GM12875 (cell line): ENCODE measurements at regions not wholly inside any gene's neighbourhood (a gene's known extent, or its start where the extent isn't known, plus 50 kb on each side); places are given as distances from the start of the nearest gene placed in this dataset.

Experiments used
- H3K4me3 ChIP-seq: one replicate; pipeline ENCODE4 v1.5.1; 2011; ENCODE audit warnings: low read depth, low read length, control low read depth
- TF ChIP-seq, protein P1 (sequence below): IDR thresholded peaks from 2 replicates; pipeline ENCODE4 v1.5.1; 2011; ENCODE audit warnings: low read depth, mild to moderate bottlenecking, control low read depth, inconsistent platforms, low read length, moderate library complexity, borderline replicate concordance; ENCODE audit not compliant: insufficient read depth

DNA sequence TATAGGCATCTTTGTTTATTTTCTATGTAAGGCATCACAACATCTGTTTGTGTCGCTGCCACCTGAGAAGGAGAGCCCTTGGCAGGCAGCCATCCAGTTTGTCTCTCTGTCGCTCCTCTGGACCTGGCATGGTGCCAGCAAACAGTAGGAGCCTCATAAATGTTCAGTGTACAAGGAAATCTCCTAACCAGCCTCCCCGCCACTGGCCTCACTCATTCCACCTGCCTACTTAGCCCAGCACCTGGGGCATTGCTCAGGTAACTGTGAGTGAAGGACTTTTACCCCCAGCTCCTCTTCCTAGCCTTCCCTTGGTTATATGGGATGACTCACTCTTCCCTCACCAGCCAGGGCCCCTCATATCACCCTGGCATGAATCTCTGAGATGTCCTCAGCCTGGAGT is 61.7 kb upstream of the NPTX2 start:
- H3K4me3 ChIP-seq = no peak overlapping the region
- TF ChIP-seq, protein P1, sequence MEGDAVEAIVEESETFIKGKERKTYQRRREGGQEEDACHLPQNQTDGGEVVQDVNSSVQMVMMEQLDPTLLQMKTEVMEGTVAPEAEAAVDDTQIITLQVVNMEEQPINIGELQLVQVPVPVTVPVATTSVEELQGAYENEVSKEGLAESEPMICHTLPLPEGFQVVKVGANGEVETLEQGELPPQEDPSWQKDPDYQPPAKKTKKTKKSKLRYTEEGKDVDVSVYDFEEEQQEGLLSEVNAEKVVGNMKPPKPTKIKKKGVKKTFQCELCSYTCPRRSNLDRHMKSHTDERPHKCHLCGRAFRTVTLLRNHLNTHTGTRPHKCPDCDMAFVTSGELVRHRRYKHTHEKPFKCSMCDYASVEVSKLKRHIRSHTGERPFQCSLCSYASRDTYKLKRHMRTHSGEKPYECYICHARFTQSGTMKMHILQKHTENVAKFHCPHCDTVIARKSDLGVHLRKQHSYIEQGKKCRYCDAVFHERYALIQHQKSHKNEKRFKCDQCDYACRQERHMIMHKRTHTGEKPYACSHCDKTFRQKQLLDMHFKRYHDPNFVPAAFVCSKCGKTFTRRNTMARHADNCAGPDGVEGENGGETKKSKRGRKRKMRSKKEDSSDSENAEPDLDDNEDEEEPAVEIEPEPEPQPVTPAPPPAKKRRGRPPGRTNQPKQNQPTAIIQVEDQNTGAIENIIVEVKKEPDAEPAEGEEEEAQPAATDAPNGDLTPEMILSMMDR = no peak

DNA sequence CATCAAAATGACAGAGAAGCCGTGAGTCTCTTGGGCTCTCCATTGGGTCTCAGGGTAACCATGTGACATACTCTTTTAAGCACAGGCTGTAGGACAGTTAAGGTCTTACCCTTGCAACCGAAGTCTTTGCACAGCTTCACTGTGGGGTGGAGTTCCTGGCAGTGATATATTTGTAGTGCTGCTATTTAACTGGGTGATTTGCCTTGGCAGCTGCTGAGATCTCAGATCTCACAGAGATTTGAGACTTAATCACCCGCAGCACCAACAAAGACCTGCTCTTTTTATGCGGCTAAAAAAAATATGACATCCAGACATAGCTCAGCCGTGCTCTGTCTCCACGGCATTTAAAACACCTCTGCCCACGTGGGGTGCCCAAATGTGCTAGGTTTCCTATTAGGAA is 63.4 kb upstream of the NPTX2 start:
- TF ChIP-seq, protein P1 = no peak
- no peak overlapping the region for H3K4me3 ChIP-seq

DNA sequence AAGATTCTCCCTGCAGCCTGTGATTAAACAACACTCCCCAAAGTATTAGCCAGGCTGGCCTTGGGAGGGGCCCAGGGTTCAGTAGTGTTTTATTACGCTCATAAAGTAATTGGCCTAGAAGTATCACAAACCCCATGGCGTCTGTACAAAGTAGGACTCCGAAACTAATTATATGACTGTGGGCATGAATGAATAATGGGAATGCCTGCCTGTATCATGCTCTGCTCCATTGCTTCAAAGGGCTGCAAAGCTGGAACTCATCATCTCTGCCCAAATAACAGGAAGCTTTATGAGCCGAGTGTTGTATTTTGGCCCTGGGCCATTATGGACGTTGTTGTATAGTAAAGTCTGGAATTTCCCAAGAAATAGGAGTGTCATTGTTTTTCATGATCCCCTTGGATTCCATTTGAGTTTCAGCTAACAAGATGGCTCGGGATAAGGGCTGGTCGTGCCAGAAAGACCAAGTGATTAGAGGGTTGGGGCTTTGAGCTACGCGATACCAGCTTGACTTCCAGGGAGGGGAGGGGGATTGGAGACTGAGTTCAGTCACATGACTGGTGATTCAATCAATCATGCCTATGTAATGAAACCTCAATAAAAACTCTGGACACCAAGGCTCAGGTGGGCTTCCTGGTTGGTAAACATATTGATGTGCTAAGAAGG is 65.3 kb upstream of the NPTX2 start:
- no peak overlapping the region for H3K4me3 ChIP-seq
- TF ChIP-seq, protein P1 = no peak

DNA sequence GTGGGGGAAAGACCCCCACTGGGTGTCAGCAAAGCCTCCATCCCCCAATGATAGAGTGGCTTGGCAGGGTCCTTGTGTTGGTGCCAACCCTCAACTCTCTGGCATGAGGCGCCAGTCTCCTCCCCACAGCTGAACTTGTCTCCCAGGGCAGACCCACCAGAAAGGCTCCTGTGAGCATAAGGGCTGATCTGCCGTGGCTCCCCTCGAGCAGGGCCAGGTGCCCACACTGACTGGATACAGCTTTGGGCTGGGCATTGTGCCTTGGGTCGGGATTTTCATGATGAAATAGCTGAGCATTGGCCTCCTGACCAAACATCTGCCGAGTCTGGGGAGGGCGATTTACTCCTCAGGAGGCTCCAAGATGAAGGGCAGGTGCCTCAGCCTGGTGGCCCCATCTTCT is 68.1 kb upstream of the NPTX2 start:
- TF ChIP-seq, protein P1 = no peak
- no peak overlapping the region for H3K4me3 ChIP-seq

DNA sequence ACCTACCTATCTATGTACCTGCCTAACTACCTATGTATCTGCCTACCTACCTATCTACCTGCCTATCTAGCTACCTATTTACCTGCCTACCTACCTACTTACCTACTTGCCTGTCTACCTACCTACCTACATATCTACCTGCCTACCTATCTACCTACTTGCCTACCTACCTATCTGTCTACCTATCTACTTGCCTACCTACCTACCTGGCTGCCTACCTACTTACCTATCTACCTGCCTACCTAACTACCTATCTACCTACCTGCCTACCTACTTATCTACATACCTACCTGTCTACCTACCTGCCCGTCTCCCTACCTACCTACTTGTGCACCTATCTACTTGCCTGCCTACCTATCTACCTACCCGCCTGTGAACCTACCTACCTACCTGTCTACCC is 68.7 kb upstream of the NPTX2 start:
- TF ChIP-seq, protein P1 = no peak
- H3K4me3 ChIP-seq = no peak overlapping the region

DNA sequence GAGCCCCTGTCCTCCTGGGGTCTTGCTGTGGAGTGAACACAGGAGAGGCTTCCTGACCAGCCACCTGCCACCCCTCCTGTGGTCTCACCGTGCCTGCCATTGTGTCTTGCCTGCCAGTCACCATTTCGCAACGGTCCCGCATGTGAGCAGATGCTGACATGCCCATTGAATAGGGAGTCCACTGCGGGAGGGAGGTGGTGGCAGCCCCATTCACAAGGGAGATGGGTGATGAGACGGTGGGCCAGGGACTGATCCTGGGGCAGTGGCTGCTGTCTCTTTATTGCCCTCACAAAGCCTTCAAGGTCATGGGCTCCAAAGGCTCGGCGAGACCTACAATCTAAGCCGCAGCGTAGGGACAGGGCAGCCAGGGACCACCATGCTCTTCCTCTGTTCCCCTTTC is 76.0 kb upstream of the NPTX2 start:
- H3K4me3 ChIP-seq = no peak overlapping the region
- TF ChIP-seq, protein P1 = no peak

DNA sequence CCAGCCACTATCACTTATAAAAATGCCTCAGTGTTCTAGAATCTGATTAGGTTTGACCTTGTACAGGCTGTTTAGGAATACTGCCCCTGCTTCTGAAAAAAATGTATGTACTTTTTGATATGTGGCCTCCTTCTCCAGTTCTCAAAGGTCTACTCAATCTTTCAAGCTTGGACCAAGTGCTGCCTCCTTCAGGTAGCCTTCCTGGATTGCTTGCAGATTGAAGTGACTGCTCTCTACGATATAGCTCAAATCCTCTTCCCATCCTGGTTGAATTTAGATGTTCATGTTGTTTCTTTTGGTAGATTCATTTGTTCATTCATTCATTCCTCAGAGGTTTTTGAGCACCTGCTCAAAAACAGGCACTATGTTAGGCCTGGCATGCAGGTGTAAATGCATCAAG is 77.2 kb upstream of the NPTX2 start:
- TF ChIP-seq, protein P1 = no peak

More for the DNA sequence above, 77.2 kb upstream of the NPTX2 start:
- no peak overlapping the region for H3K4me3 ChIP-seq
